ENCODE measurements at regions not wholly inside any gene's neighbourhood (a gene's known extent, or its start where the extent isn't known, plus 50 kb on each side); places are given as distances from the start of the nearest gene placed in this dataset.

DNA sequence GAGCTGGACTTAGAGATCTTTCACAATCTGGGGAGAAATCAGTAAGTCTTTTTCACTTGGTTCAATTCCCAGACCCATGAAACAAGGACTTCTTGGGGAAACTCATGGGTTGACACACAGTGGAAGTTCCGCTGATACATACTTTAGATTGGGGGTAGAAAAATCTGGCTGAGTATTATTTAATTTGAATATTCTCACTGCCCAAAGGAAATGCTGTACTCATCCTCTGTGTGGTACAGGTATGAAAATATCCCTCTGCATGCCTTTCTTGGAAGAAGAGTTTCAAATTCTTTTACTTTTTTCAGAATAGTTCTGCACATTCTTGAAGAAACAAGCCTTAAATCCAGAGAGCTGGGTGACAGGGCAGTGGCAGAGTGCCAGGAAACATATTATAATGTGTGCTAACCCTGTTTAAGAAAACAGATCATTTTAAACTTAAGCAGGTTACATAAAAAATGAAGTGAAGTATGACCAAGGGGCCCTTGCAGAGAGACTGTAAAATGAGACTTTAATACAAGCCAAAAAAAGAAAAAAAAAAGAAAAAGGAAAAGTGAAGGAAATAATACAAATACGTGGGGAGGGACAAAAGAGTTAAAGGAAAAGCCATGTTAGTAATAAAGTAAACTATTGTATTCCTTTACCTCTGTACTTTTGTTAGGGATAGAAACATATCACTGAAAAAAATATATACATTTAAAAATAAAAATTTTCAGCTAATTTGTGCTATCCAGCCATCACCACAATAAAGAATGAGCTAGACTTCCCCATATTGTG lies 173.4 kb upstream of the NR3C1 start:
- TF ChIP-seq, protein P1, sequence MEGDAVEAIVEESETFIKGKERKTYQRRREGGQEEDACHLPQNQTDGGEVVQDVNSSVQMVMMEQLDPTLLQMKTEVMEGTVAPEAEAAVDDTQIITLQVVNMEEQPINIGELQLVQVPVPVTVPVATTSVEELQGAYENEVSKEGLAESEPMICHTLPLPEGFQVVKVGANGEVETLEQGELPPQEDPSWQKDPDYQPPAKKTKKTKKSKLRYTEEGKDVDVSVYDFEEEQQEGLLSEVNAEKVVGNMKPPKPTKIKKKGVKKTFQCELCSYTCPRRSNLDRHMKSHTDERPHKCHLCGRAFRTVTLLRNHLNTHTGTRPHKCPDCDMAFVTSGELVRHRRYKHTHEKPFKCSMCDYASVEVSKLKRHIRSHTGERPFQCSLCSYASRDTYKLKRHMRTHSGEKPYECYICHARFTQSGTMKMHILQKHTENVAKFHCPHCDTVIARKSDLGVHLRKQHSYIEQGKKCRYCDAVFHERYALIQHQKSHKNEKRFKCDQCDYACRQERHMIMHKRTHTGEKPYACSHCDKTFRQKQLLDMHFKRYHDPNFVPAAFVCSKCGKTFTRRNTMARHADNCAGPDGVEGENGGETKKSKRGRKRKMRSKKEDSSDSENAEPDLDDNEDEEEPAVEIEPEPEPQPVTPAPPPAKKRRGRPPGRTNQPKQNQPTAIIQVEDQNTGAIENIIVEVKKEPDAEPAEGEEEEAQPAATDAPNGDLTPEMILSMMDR (IDR thresholded peaks at IDR 0.05) = no peak
- TF ChIP-seq SIN3A (IDR thresholded peaks at IDR 0.05; ENCODE audit: borderline replicate concordance, insufficient read depth, low read depth, low read length) (no peak), TCF7L2 (IDR thresholded peaks at IDR 0.05; ENCODE audit: low read depth, low read length) (no peak), POLR2AphosphoS5 (IDR thresholded peaks at IDR 0.05; ENCODE audit: low read depth, low read length) (no peak)
